ENCODE measurements at regions not wholly inside any gene's neighbourhood (a gene's known extent, or its start where the extent isn't known, plus 50 kb on each side); places are given as distances from the start of the nearest gene placed in this dataset.

GRCh38 chr14:81709681-81710080, 176.0 kb upstream of the SEL1L start:
- TF ChIP-seq CTCF (IDR thresholded peaks at IDR 0.05; ENCODE audit: insufficient read depth in 1 of 2, low read depth in 1 of 2, low read length in 1 of 2, severe bottlenecking in 1 of 2, unreplicated experiment in 1 of 2) = no peak
- peaks cover 9% of the 10 kb centered on the region for H3K9me3 Mint-ChIP-seq (ENCODE audit: unreplicated experiment)
- Histone ChIP-seq H3K4me1 (no peaks in the 10 kb centered on the region), H3K27me3 (replicated peaks; ENCODE audit: control insufficient read depth, insufficient read depth, low read length) (no peaks in the 10 kb centered on the region), H3K36me3 (ENCODE audit: control insufficient read depth, insufficient read depth, low read length) (no peaks in the 10 kb centered on the region), H3K9me3 (no peaks in the 10 kb centered on the region), H3K4me3 (ENCODE audit: low read depth, low read length) (no peak overlapping the region)
- DNase-seq = no peak
- POLR2A ChIA-PET = no interaction called here
- H3K27ac Mint-ChIP-seq (ENCODE audit: unreplicated experiment) = no peak overlapping the region
- BruUV-seq (replicated peaks) = no TSS peak
- H3K27me3 Mint-ChIP-seq (ENCODE audit: insufficient read depth, unreplicated experiment) = peaks cover 4% of the 10 kb centered on the region
- CTCF ChIA-PET = interaction anchor here (0.6 to 1.8 kb wide), 7 partner anchors 9 to 282 kb away, joined by 3 to 11 read pairs (median 4); no protein-coding TSS in a partner anchor
- H3K36me3 Mint-ChIP-seq (ENCODE audit: insufficient read depth, unreplicated experiment) = no peaks in the 10 kb centered on the region
- intact Hi-C loops (cut with micrococcal nuclease; ENCODE audit: unreplicated experiment) = loop anchor here (1.0 to 2.0 kb wide), 3 partner anchors 85 to 281 kb away; no protein-coding TSS in a partner anchor
- no peak overlapping the region for H3K4me3 Mint-ChIP-seq (ENCODE audit: unreplicated experiment)
- no peaks in the 10 kb centered on the region for H3K4me1 Mint-ChIP-seq (ENCODE audit: low read depth, unreplicated experiment)

- CTCF ChIA-PET = interaction anchor here (0.7 to 1.8 kb wide), 7 partner anchors 9 to 282 kb away, joined by 3 to 11 read pairs (median 4); no protein-coding TSS in a partner anchor
- H3K9me3 ChIP-seq = no peaks in the 10 kb centered on the region
Observed at GRCh38 chr14:81710232-81710845, 176.7 kb upstream of the SEL1L start.

GRCh38 chr14:81715731-81716130, 182.1 kb upstream of the SEL1L start:
- DNase-seq = no peak
- Mint-ChIP-seq H3K36me3 (ENCODE audit: insufficient read depth, unreplicated experiment) (no peaks in the 10 kb centered on the region), H3K9me3 (ENCODE audit: unreplicated experiment) (peaks cover 9% of the 10 kb centered on the region), H3K4me1 (ENCODE audit: low read depth, unreplicated experiment) (no peaks in the 10 kb centered on the region), H3K4me3 (ENCODE audit: unreplicated experiment) (no peak overlapping the region), H3K27ac (ENCODE audit: unreplicated experiment) (no peak overlapping the region), H3K27me3 (ENCODE audit: insufficient read depth, unreplicated experiment) (peaks cover 2% of the 10 kb centered on the region)
- POLR2A ChIA-PET = no interaction called here
- BruUV-seq (replicated peaks) = no TSS peak
- Histone ChIP-seq H3K4me3 (ENCODE audit: low read depth, low read length) (no peak overlapping the region), H3K4me1 (no peaks in the 10 kb centered on the region), H3K9me3 (no peaks in the 10 kb centered on the region), H3K36me3 (ENCODE audit: control insufficient read depth, insufficient read depth, low read length) (no peaks in the 10 kb centered on the region), H3K27me3 (replicated peaks; ENCODE audit: control insufficient read depth, insufficient read depth, low read length) (no peaks in the 10 kb centered on the region)
- TF ChIP-seq CTCF (IDR thresholded peaks at IDR 0.05; ENCODE audit: insufficient read depth in 1 of 2, low read depth in 1 of 2, low read length in 1 of 2, severe bottlenecking in 1 of 2, unreplicated experiment in 1 of 2) = no peak
- intact Hi-C loops (cut with micrococcal nuclease; ENCODE audit: unreplicated experiment) = no loop called here
- CTCF ChIA-PET = no interaction called here

More at GRCh38 chr14:81710232-81710845, 176.7 kb upstream of the SEL1L start:
- no peaks in the 10 kb centered on the region for H3K36me3 Mint-ChIP-seq (ENCODE audit: insufficient read depth, unreplicated experiment)
- no peak overlapping the region for H3K27ac Mint-ChIP-seq (ENCODE audit: unreplicated experiment)
- POLR2A ChIA-PET = no interaction called here
- no peak overlapping the region for H3K4me3 ChIP-seq (ENCODE audit: low read depth, low read length)
- H3K4me1 ChIP-seq = no peaks in the 10 kb centered on the region
- no peaks in the 10 kb centered on the region for H3K27me3 ChIP-seq (replicated peaks; ENCODE audit: control insufficient read depth, insufficient read depth, low read length)
- intact Hi-C loops (cut with micrococcal nuclease; ENCODE audit: unreplicated experiment) = loop anchor here (1.0 to 2.0 kb wide), 3 partner anchors 86 to 280 kb away; no protein-coding TSS in a partner anchor
- BruUV-seq (replicated peaks) = no TSS peak
- peaks cover 9% of the 10 kb centered on the region for H3K9me3 Mint-ChIP-seq (ENCODE audit: unreplicated experiment)
- TF ChIP-seq CTCF (IDR thresholded peaks at IDR 0.05; ENCODE audit: insufficient read depth in 1 of 2, low read depth in 1 of 2, low read length in 1 of 2, severe bottlenecking in 1 of 2, unreplicated experiment in 1 of 2) = peak; percentile 55 to 56
- peak in 1 of 2 experiments; percentile 57 for DNase-seq
- H3K27me3 Mint-ChIP-seq (ENCODE audit: insufficient read depth, unreplicated experiment) = peaks cover 3% of the 10 kb centered on the region
- no peaks in the 10 kb centered on the region for H3K4me1 Mint-ChIP-seq (ENCODE audit: low read depth, unreplicated experiment)
- no peak overlapping the region for H3K4me3 Mint-ChIP-seq (ENCODE audit: unreplicated experiment)
- H3K36me3 ChIP-seq (ENCODE audit: control insufficient read depth, insufficient read depth, low read length) = no peaks in the 10 kb centered on the region

Measured in Caco-2 (cell line).